ENCODE measurements at regions not wholly inside any gene's neighbourhood (a gene's known extent, or its start where the extent isn't known, plus 50 kb on each side); places are given as distances from the start of the nearest gene placed in this dataset.

- no TSS peak for BruUV-seq (replicated peaks)
- Histone ChIP-seq H3F3A (ENCODE audit: insufficient read depth, low read depth) (no peaks in the 10 kb centered on the region), H3K4me3 (no peak overlapping the region), H3K4me1 (replicated peaks; ENCODE audit: insufficient read depth) (no peaks in the 10 kb centered on the region), H3K9me3 (ENCODE audit: insufficient read depth, low read depth) (no peaks in the 10 kb centered on the region), H3K9me2 (ENCODE audit: insufficient read depth) (no peaks in the 10 kb centered on the region), H3K27ac (no peak overlapping the region), H4K20me1 (ENCODE audit: insufficient read depth) (no peaks in the 10 kb centered on the region), H2AFZ (no peak overlapping the region), H3K27me3 (ENCODE audit: insufficient read depth, low read depth) (no peaks in the 10 kb centered on the region), H3K79me2 (ENCODE audit: low read depth) (no peaks in the 10 kb centered on the region), H3K36me3 (ENCODE audit: low read depth) (no peaks in the 10 kb centered on the region), H3K4me2 (no peak overlapping the region)
- no peak for TF ChIP-seq EZH2 (IDR thresholded peaks at IDR 0.05; ENCODE audit: low read depth)
- ChIA-PET POLR2A (ENCODE audit: unreplicated experiment) (no interaction called here), CTCF (no interaction called here)
- no peak for DNase-seq
- intact Hi-C loops (cut with micrococcal nuclease; ENCODE audit: unreplicated experiment) = no loop called here
Measured at GRCh38 chr21:22235866-22236590, 1237.8 kb downstream of the NCAM2 start.

- ChIA-PET POLR2A (ENCODE audit: unreplicated experiment) (no interaction called here), CTCF (no interaction called here)
- Histone ChIP-seq H3K9me2 (ENCODE audit: insufficient read depth) (no peaks in the 10 kb centered on the region), H3K27ac (no peak overlapping the region), H4K20me1 (ENCODE audit: insufficient read depth) (no peaks in the 10 kb centered on the region), H3K27me3 (ENCODE audit: insufficient read depth, low read depth) (no peaks in the 10 kb centered on the region), H3K36me3 (ENCODE audit: low read depth) (no peaks in the 10 kb centered on the region), H3K4me1 (replicated peaks; ENCODE audit: insufficient read depth) (no peaks in the 10 kb centered on the region), H3K4me3 (no peak overlapping the region), H3K79me2 (ENCODE audit: low read depth) (no peaks in the 10 kb centered on the region), H2AFZ (no peak overlapping the region), H3K4me2 (no peak overlapping the region), H3F3A (ENCODE audit: insufficient read depth, low read depth) (no peaks in the 10 kb centered on the region), H3K9me3 (ENCODE audit: insufficient read depth, low read depth) (no peaks in the 10 kb centered on the region)
- no peak for TF ChIP-seq EZH2 (IDR thresholded peaks at IDR 0.05; ENCODE audit: low read depth)
- TF ChIP-seq CTCF (conservative IDR thresholded peaks at IDR 0.05) = no peak
- DNase-seq = no peak
- intact Hi-C loops (cut with micrococcal nuclease; ENCODE audit: unreplicated experiment) = no loop called here
- BruUV-seq (replicated peaks) = no TSS peak
Measured at GRCh38 chr21:22244516-22244915, 1246.3 kb downstream of the NCAM2 start.

- Histone ChIP-seq H4K20me1 (ENCODE audit: insufficient read depth) (no peaks in the 10 kb centered on the region), H3F3A (ENCODE audit: insufficient read depth, low read depth) (no peaks in the 10 kb centered on the region), H3K79me2 (ENCODE audit: low read depth) (no peaks in the 10 kb centered on the region), H3K27me3 (ENCODE audit: insufficient read depth, low read depth) (no peaks in the 10 kb centered on the region), H3K4me1 (replicated peaks; ENCODE audit: insufficient read depth) (0 out of 2 replicates have a peak, but pooled peaks cover 6% of the 10 kb centered on the region), H3K9me3 (ENCODE audit: insufficient read depth, low read depth) (no peaks in the 10 kb centered on the region), H3K9me2 (ENCODE audit: insufficient read depth) (no peaks in the 10 kb centered on the region), H3K36me3 (ENCODE audit: low read depth) (no peaks in the 10 kb centered on the region), H3K4me2 (no peak overlapping the region), H2AFZ (no peak overlapping the region), H3K27ac (no peak overlapping the region), H3K4me3 (no peak overlapping the region)
- CTCF ChIA-PET = no interaction called here
- no TSS peak for BruUV-seq (replicated peaks)
- POLR2A ChIA-PET (ENCODE audit: unreplicated experiment) = no interaction called here
- DNase-seq = no peak
- intact Hi-C loops (cut with micrococcal nuclease; ENCODE audit: unreplicated experiment) = no loop called here
- TF ChIP-seq EZH2 (IDR thresholded peaks at IDR 0.05; ENCODE audit: low read depth) (no peak), CTCF (conservative IDR thresholded peaks at IDR 0.05) (no peak)
Measured at GRCh38 chr21:22250355-22250754, 1252.1 kb downstream of the NCAM2 start.

- Histone ChIP-seq H3K9me3 (ENCODE audit: insufficient read depth, low read depth) (no peaks in the 10 kb centered on the region), H3K27me3 (ENCODE audit: insufficient read depth, low read depth) (no peaks in the 10 kb centered on the region), H3K4me3 (peak overlapping the region; percentile 62), H3K36me3 (ENCODE audit: low read depth) (no peaks in the 10 kb centered on the region), H3K79me2 (ENCODE audit: low read depth) (no peaks in the 10 kb centered on the region), H4K20me1 (ENCODE audit: insufficient read depth) (no peaks in the 10 kb centered on the region), H3K9me2 (ENCODE audit: insufficient read depth) (no peaks in the 10 kb centered on the region), H2AFZ (peak overlapping the region; percentile 90), H3K4me1 (replicated peaks; ENCODE audit: insufficient read depth) (0 out of 2 replicates have a peak, but pooled peaks cover 6% of the 10 kb centered on the region), H3K4me2 (peak overlapping the region; percentile 72), H3F3A (ENCODE audit: insufficient read depth, low read depth) (no peaks in the 10 kb centered on the region), H3K27ac (0 out of 2 replicates have a peak overlapping the region, but pooled peaks have one; percentile 29)
- no TSS peak for BruUV-seq (replicated peaks)
- POLR2A ChIA-PET (ENCODE audit: unreplicated experiment) = no interaction called here
- DNase-seq = no peak
- intact Hi-C loops (cut with micrococcal nuclease; ENCODE audit: unreplicated experiment) = no loop called here
- CTCF ChIA-PET = no interaction called here
- TF ChIP-seq CTCF (conservative IDR thresholded peaks at IDR 0.05) = no peak
- TF ChIP-seq EZH2 (IDR thresholded peaks at IDR 0.05; ENCODE audit: low read depth) = no peak
Measured at GRCh38 chr21:22253761-22254160, 1255.6 kb downstream of the NCAM2 start.
